DMS153 (cell line): ENCODE measurements at regions not wholly inside any gene's neighbourhood (a gene's known extent, or its start where the extent isn't known, plus 50 kb on each side); places are given as distances from the start of the nearest gene placed in this dataset.

Source experiments
- DNase-seq: peaks from one replicate; lab custom pipeline; 2025; lab: John Stamatoyannopoulos, UW

DNA sequence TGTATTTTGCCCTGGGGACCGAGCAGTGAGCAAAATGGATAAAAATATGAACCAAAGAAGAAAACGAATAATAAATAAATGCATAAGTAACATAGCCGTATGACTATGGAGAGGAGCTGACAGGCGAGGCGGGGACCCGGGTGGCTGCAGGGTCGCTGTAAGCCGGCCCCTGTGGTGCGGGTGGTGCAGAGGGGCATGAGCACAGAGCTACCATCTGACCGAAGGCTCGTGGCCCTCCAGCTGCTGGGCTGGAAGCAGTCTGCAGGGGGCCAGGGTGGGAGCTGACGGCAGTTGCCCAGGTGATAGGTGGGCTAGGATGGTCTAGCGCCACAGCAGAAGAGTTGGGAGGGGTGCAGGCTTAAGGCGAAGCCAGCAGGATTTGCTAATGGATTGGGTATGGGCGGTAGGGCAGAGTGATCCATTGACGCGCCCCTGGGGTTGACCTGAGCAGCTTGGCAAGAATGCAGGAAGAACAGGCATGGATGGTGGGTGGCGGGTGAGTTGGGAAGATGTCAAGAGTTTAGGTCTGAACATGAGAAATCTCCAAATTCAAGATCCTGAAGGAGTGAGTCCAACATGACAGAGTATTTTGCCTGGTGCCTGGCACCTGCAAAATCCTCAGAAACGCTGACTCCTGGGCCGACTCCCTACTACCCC is 228.0 kb downstream of the FOXL1 start:
- no peak for DNase-seq

GRCh38 chr16:86806838-86807351 is 228.5 kb downstream of the FOXL1 start:
- no peak for DNase-seq

DNA sequence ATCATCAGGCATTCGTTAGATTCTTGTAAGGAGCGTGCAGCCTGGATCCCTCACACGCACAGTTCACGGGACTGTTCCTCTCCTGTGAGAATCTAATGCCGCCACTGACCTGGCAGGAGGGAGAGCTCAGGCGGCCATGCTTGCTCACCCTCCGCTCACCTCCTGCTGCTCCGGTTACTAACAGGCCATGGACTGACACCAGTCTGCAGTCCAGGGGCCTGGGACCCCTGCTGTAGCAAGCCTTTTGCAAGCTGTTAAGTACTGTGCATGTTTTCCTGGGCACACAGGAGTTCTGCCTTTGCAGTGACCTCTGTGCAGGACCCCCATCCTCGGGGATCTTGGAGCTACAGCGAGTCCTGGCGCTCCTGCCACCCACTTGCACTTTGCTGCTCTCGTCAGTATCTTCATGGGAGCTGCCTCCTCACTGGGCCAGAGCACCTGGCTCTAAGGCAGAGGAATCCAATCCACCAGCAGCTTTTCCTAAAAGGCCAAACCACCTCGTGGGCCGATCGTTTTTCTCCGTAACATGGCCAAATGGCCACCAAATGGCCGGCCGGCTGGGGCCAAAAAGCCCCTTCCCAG is 230.6 kb downstream of the FOXL1 start:
- DNase-seq, result no peak

GRCh38 chr16:86809458-86809955 is 231.2 kb downstream of the FOXL1 start:
- DNase-seq, result no peak

DNA sequence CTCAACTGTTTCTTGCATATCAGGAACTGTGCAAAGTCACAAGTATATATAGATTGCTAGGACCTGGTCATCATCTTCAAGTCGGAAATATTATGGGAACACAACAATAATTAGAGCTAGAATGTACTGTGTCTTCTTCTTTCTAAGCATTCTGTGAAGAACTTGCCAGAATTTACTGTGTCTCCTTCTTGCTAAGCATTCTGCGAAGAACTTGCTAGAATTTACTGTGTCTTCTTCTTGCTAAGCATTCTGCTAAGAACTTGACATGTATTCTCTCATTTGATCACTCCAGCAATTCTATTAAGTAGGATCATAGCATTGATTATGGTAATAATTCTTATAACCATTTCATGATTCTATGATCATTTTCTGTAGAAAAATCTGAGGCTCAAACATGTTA is 231.7 kb downstream of the FOXL1 start:
- DNase-seq, result no peak

DNA sequence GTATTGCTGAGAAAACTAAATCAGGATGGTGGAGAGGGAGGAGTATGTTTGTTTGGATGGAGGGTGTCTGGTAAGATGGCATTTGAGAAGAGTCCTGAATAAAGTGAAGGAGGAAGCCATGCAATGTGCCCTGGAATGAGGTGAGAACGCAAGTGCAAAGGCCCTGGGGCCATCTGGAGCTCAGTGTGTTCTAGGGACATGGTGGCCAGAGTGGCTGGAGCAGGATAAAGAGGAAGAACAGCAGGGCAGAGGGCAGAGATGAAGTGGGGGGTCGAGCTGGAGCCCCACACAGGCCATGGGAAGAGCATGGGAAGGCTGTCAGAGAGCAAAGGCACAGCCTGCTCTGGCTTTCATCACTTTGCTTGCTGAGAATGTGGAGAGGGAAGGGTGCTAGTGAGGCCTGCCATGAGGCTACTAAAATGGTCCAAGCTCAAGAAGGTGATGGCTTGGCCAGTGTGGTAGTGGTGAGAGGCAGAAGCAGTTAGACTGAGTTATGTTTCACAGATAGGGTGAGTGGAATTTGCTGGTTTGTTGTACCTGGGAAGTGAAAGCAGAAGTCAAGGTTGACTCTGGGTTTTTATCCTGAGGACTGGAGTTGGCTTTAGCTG is 234.1 kb downstream of the FOXL1 start:
- no peak for DNase-seq

GRCh38 chr16:86814256-86814655 is 235.9 kb downstream of the FOXL1 start:
- DNase-seq, result no peak

DNA sequence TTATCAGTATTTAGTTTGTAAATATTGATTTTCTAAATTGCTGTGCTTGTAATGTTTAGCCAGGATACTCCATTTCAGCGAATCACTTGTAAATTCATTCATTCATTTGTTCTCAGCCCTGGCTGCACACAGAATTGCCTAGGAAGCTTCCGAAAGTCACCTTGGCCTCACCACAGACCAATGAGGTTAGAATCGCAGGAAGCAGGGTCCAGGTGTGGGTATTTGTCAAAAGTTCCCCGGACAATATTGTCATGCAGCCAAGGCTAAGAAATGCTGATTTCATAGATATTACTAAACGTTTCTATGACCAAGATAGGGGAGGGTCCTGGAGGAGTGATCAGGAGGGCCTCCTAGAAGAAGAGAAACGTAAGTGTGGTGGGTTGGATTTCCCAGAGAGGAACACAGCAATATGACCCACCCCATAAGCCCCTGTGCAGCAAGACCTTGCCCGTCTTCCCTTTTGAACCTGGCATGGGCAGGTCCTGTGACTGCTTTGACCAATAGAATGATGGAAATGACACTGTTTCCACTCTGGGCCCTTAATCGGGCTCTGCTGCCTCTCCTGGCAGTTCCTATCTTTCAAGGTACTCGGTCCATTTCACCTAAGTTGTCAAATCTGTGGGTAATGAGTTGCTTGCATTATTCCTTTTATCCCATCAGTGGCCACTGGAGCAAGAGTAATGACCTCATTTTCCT is 238.7 kb downstream of the FOXL1 start:
- no peak for DNase-seq

- DNase-seq, result no peak
Measured at GRCh38 chr16:86818671-86819532, 240.6 kb downstream of the FOXL1 start.

GRCh38 chr16:86819533-86819892 is 241.2 kb downstream of the FOXL1 start:
- no peak for DNase-seq

GRCh38 chr16:86821895-86822294 is 243.5 kb downstream of the FOXL1 start:
- no peak for DNase-seq

DNA sequence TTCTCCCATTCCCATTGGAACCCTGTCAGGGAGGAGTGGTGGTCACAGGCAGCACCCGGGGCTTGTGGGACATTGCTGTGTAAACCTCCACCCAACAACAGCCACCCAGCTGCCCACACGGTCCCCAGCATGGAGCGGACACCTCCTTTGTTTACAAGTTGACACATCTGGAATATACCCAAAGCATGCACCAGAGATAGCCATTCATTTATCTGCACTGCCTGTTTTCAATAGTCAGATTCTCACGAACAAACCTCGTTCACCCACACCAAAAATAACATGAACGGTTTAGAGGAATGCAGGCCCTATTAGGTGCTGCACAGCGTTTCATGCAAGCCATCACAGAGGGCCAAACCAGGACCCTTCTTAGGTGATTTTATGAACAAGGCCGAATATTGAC is 244.8 kb downstream of the FOXL1 start:
- no peak for DNase-seq

GRCh38 chr16:86823888-86824671 is 245.7 kb downstream of the FOXL1 start:
- DNase-seq, result no peak

DNA sequence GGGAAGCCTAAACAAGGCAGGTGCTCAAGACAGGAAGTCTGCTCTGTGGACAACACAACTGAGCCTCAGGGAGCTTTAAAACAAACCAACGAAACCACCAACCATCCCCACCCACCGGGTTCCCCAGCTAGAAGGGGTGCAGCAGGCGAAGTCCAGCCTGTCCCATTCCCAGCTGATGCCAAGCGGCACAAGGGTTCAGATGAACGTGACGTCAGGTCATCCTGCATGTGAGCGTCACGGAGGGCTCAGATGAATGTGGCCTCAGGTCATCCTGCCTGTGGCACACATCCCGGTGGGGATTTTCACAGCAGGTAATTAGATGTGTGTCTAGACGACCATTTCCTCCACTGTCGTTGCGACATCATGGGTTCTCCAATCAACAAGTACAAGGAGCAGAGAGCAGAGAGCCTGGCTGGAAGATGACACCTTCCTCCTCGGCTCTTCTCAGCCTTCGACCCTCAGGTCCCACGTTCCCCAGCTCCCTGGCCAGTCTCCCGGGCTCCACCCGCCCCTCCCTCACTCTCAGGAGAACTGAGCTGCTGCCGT is 246.5 kb downstream of the FOXL1 start:
- DNase-seq, result no peak

- no peak for DNase-seq
Measured at GRCh38 chr16:86825631-86826030, 247.3 kb downstream of the FOXL1 start.

GRCh38 chr16:86826941-86827340 is 248.6 kb downstream of the FOXL1 start:
- no peak for DNase-seq

DNA sequence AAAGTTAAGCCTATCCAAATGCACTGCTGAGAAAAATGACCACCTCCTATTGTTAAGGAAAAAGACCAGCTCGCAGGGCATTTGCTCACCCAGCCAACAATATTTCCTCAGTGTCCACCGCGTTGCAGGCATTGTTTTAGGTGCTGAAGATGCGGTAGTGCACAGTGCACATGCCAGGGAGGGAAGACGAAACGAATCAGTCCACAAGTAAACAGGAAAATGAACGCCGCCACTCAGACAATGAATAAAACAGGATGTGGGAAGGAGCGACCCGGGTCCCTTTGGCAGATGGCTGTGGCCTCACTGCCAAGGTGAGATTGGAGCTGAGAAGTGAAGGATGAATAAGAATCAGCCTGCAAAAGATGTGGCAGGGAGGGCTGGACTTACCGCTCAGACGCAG is 249.2 kb downstream of the FOXL1 start:
- DNase-seq, result peak; percentile 28

- DNase-seq, result no peak
Measured at GRCh38 chr16:86828202-86828601, 249.9 kb downstream of the FOXL1 start.

DNA sequence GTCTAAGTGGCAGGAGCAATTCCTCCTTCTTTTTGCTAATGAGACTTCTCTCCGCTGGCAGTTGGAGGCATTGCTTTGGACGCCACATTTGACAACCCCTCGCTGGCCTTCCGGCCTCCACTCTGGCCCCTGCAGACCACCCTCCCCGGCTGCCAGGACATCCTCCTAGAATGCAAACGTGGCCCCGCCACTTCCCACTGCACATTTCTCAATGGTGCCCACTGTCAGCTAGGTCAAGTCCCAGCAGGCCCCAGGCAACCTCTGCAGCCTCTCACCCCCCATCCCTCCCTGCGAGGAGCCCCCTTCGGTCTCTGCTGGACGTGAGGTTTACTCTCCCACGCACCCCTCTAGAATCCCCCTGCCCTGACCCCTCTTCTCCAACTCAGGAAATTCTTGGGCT is 250.3 kb downstream of the FOXL1 start:
- DNase-seq, result no peak

DNA sequence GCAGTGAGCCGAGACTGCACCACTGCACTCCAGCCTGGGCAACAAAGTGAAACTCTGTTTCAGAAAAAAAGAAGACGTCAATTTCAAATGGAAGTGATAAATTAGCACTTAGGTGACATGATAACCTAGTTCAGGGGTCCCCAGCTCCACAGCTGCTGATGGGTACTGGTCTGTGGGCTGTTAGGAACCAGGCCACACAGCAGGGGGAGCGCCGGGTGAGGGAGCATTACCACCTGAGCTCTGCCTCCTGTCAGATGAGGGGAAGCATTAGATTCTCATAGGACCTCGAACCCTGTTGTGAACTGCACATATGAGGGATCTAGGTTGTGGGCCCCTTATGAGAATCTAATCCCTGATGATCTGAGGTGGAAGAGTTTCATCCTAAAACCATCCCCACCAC is 253.0 kb downstream of the FOXL1 start:
- DNase-seq, result no peak

GRCh38 chr16:86833136-86833535 is 254.8 kb downstream of the FOXL1 start:
- DNase-seq, result no peak
